Liver (tissue), 3 donors: ENCODE measurements at regions not wholly inside any gene's neighbourhood (a gene's known extent, or its start where the extent isn't known, plus 50 kb on each side); places are given as distances from the start of the nearest gene placed in this dataset.

Source experiments
- FOXA1 ChIP-seq: IDR thresholded peaks from 2 replicates; pipeline ENCODE4 v1.6.1; 2016; ENCODE audit warnings: antibody characterized with exemption
- FOXA2 ChIP-seq: IDR thresholded peaks from 2 replicates; pipeline ENCODE4 v1.6.1; 2016; ENCODE audit warnings: antibody characterized with exemption
- JUND ChIP-seq, 2 donors: IDR thresholded peaks; 2 replicates each; pipeline ENCODE4 v1.6.1; 2016; ENCODE audit warnings: antibody characterized with exemption in 2 of 2
- RAD21 ChIP-seq, 2 donors: IDR thresholded peaks; 2 replicates each; pipeline ENCODE4 v1.6.1; 2016; ENCODE audit warnings: antibody characterized with exemption in 2 of 2, mild to moderate bottlenecking in 2 of 2
- RXRA ChIP-seq, 2 donors: IDR thresholded peaks; 2 replicates each; pipeline ENCODE4 v1.6.1; 2017 to 2018; ENCODE audit warnings: antibody characterized with exemption in 2 of 2, mild to moderate bottlenecking in 1 of 2
- TAF1 ChIP-seq: conservative IDR thresholded peaks from 2 replicates; pipeline ENCODE4 v1.6.1; 2016; ENCODE audit warnings: antibody characterized with exemption, mild to moderate bottlenecking
- YY1 ChIP-seq: IDR thresholded peaks from 2 replicates; pipeline ENCODE4 v1.6.1; 2016; ENCODE audit warnings: antibody characterized with exemption, mild to moderate bottlenecking
- TF ChIP-seq, protein P1 (sequence below): fragments of 150-350 bp; IDR thresholded peaks from 2 replicates; pipeline ENCODE4 v1.5.1; 2017; ENCODE audit warnings: improper control_type of control experiment, low read depth, low read length; ENCODE audit not compliant: missing input control
- TF ChIP-seq, protein P2 (sequence below): IDR thresholded peaks from 2 replicates; pipeline ENCODE4 v1.6.1; 2016; ENCODE audit warnings: antibody characterized with exemption
- TF ChIP-seq, protein P3 (sequence below): IDR thresholded peaks from 2 replicates; pipeline ENCODE4 v1.6.1; 2016; ENCODE audit warnings: antibody characterized with exemption
- TF ChIP-seq, protein P4 (sequence below): IDR thresholded peaks from 2 replicates; pipeline ENCODE4 v1.6.1; 2016; ENCODE audit warnings: antibody characterized with exemption
- TF ChIP-seq, protein P5 (sequence below): IDR thresholded peaks from 2 replicates; pipeline ENCODE4 v1.6.1; 2016; ENCODE audit warnings: antibody characterized with exemption, mild to moderate bottlenecking
- donor health status: healthy.
- donor health status: healthy.

DNA sequence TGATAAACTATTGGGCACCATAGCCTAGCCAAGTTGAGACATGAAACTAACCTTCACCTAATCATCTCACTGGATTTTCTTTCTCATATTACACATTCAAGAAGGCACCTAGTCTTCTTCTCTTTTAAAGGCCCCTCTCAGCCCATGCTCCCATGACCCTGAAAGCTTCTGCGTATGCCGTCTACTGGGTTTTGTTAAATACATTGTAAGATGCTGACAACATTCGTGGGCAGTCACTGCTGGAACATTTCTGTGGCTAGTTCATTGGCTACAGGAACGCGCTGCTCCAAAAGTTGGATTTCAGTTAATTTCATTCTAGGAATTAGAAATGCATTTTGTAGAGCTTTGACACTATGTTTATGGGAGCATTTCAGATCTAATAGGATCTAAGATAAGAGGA is 52.3 kb upstream of the CHD2 start:
- TF ChIP-seq YY1 (no peak), TAF1 (no peak), FOXA1 (no peak), JUND (IDR thresholded peaks at IDR 0.05) (no peak), RXRA (IDR thresholded peaks at IDR 0.05) (no peak), RAD21 (IDR thresholded peaks at IDR 0.05) (no peak), FOXA2 (no peak)
- TF ChIP-seq, protein P1, sequence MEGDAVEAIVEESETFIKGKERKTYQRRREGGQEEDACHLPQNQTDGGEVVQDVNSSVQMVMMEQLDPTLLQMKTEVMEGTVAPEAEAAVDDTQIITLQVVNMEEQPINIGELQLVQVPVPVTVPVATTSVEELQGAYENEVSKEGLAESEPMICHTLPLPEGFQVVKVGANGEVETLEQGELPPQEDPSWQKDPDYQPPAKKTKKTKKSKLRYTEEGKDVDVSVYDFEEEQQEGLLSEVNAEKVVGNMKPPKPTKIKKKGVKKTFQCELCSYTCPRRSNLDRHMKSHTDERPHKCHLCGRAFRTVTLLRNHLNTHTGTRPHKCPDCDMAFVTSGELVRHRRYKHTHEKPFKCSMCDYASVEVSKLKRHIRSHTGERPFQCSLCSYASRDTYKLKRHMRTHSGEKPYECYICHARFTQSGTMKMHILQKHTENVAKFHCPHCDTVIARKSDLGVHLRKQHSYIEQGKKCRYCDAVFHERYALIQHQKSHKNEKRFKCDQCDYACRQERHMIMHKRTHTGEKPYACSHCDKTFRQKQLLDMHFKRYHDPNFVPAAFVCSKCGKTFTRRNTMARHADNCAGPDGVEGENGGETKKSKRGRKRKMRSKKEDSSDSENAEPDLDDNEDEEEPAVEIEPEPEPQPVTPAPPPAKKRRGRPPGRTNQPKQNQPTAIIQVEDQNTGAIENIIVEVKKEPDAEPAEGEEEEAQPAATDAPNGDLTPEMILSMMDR = no peak
- TF ChIP-seq, protein P2, sequence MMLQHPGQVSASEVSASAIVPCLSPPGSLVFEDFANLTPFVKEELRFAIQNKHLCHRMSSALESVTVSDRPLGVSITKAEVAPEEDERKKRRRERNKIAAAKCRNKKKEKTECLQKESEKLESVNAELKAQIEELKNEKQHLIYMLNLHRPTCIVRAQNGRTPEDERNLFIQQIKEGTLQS = no peak
- TF ChIP-seq, protein P3, sequence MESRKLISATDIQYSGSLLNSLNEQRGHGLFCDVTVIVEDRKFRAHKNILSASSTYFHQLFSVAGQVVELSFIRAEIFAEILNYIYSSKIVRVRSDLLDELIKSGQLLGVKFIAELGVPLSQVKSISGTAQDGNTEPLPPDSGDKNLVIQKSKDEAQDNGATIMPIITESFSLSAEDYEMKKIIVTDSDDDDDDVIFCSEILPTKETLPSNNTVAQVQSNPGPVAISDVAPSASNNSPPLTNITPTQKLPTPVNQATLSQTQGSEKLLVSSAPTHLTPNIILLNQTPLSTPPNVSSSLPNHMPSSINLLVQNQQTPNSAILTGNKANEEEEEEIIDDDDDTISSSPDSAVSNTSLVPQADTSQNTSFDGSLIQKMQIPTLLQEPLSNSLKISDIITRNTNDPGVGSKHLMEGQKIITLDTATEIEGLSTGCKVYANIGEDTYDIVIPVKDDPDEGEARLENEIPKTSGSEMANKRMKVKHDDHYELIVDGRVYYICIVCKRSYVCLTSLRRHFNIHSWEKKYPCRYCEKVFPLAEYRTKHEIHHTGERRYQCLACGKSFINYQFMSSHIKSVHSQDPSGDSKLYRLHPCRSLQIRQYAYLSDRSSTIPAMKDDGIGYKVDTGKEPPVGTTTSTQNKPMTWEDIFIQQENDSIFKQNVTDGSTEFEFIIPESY = no peak
- TF ChIP-seq, protein P4, sequence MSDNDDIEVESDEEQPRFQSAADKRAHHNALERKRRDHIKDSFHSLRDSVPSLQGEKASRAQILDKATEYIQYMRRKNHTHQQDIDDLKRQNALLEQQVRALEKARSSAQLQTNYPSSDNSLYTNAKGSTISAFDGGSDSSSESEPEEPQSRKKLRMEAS = no peak
- TF ChIP-seq, protein P5, sequence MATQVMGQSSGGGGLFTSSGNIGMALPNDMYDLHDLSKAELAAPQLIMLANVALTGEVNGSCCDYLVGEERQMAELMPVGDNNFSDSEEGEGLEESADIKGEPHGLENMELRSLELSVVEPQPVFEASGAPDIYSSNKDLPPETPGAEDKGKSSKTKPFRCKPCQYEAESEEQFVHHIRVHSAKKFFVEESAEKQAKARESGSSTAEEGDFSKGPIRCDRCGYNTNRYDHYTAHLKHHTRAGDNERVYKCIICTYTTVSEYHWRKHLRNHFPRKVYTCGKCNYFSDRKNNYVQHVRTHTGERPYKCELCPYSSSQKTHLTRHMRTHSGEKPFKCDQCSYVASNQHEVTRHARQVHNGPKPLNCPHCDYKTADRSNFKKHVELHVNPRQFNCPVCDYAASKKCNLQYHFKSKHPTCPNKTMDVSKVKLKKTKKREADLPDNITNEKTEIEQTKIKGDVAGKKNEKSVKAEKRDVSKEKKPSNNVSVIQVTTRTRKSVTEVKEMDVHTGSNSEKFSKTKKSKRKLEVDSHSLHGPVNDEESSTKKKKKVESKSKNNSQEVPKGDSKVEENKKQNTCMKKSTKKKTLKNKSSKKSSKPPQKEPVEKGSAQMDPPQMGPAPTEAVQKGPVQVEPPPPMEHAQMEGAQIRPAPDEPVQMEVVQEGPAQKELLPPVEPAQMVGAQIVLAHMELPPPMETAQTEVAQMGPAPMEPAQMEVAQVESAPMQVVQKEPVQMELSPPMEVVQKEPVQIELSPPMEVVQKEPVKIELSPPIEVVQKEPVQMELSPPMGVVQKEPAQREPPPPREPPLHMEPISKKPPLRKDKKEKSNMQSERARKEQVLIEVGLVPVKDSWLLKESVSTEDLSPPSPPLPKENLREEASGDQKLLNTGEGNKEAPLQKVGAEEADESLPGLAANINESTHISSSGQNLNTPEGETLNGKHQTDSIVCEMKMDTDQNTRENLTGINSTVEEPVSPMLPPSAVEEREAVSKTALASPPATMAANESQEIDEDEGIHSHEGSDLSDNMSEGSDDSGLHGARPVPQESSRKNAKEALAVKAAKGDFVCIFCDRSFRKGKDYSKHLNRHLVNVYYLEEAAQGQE = no peak
